Testis (tissue), 2 donors: ENCODE measurements at regions not wholly inside any gene's neighbourhood (a gene's known extent, or its start where the extent isn't known, plus 50 kb on each side); places are given as distances from the start of the nearest gene placed in this dataset.

Source experiments
- POLR2A ChIP-seq: fragments of 450-650 bp; IDR thresholded peaks from one replicate; pipeline ENCODE4 v1.6.1; 2017; ENCODE audit warnings: antibody characterized with exemption, mild to moderate bottlenecking, moderate library complexity
- TF ChIP-seq, protein P1 (sequence below), 3 experiments: fragments of 450-650 bp in 2 of 3; fragments of 200-600 bp in 1 of 3; sonication (generic) in 1 of 3; IDR thresholded peaks; one replicate each; pipeline ENCODE4 v1.5.1; 2016 to 2019; ENCODE audit warnings: antibody characterized with exemption in 3 of 3, mild to moderate bottlenecking in 2 of 3, moderate library complexity in 1 of 3

DNA sequence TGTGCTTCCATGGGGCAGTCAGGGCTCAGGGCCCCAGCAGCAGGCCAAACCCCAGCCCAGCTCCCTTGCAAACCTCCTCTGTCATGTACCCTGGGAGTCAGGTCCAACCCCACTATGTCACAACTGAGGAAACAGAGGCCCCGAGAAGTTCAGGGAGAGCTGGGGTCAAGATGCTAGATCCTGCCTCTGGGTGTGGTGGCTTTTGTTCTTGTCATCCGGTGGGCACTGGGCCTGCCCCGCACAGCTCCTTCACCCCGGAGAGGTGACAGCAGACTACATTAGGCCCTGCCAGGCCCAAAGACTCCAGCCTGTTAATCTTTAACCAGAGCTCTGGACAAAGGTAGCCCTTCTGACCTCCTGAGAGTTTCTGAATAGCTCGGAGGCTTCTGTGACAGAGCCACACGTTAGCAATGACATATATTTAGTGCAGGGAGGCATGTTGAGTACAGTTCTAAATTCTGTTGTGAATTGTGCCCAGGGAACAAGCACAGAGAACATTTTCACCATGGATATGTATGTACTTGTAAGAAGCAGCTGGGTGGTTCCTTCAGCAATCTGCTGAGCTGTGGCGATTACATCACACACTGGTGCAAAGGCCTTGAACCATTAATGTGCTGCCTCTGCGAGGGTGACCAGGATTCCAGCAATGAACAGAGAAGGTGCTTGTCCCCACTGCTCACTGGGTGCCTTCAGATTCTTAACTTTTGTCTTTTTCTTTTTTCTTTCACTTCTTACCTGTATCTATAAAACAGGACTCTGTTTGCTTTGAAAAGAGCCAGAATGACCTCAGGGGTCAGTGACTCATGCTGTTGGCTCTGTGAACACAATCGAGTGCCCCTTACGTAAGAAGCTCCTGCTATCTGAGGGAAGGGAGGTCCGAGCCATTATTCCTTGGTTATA, 102.8 kb downstream of the RHOU start:
- no peak for TF ChIP-seq POLR2A
- TF ChIP-seq, protein P1, sequence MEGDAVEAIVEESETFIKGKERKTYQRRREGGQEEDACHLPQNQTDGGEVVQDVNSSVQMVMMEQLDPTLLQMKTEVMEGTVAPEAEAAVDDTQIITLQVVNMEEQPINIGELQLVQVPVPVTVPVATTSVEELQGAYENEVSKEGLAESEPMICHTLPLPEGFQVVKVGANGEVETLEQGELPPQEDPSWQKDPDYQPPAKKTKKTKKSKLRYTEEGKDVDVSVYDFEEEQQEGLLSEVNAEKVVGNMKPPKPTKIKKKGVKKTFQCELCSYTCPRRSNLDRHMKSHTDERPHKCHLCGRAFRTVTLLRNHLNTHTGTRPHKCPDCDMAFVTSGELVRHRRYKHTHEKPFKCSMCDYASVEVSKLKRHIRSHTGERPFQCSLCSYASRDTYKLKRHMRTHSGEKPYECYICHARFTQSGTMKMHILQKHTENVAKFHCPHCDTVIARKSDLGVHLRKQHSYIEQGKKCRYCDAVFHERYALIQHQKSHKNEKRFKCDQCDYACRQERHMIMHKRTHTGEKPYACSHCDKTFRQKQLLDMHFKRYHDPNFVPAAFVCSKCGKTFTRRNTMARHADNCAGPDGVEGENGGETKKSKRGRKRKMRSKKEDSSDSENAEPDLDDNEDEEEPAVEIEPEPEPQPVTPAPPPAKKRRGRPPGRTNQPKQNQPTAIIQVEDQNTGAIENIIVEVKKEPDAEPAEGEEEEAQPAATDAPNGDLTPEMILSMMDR (IDR thresholded peaks at IDR 0.05): no peak
